ENCODE measurements at regions not wholly inside any gene's neighbourhood (a gene's known extent, or its start where the extent isn't known, plus 50 kb on each side); places are given as distances from the start of the nearest gene placed in this dataset.

DNA sequence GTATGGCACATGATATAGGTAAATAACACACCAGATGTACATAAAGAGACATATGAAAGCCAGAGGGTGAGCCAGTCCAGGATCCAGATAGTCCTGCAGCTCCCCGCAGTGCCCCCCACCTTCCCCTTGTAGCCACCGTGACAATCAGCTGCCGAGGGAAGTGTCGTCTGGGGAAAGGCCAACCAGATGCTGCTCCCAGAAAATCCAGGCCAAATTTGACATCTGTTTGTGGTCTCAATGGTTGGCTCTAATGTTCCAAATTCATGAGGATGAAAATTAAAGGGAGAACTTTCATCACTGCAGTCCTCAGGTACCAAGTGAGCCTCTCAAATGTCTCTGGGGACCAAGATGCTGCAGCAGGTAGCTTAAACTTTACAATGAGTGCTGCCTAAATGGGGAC, 210.3 kb downstream of the PTEN start:
- Histone ChIP-seq H3K27me3 (ENCODE audit: control insufficient read depth, insufficient read depth, low read length) (no peaks in the 10 kb centered on the region), H3K4me3 (ENCODE audit: low read depth, low read length) (no peak overlapping the region), H3K36me3 (ENCODE audit: control insufficient read depth, insufficient read depth, low read length) (no peaks in the 10 kb centered on the region)
- TF ChIP-seq, protein P1, sequence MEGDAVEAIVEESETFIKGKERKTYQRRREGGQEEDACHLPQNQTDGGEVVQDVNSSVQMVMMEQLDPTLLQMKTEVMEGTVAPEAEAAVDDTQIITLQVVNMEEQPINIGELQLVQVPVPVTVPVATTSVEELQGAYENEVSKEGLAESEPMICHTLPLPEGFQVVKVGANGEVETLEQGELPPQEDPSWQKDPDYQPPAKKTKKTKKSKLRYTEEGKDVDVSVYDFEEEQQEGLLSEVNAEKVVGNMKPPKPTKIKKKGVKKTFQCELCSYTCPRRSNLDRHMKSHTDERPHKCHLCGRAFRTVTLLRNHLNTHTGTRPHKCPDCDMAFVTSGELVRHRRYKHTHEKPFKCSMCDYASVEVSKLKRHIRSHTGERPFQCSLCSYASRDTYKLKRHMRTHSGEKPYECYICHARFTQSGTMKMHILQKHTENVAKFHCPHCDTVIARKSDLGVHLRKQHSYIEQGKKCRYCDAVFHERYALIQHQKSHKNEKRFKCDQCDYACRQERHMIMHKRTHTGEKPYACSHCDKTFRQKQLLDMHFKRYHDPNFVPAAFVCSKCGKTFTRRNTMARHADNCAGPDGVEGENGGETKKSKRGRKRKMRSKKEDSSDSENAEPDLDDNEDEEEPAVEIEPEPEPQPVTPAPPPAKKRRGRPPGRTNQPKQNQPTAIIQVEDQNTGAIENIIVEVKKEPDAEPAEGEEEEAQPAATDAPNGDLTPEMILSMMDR (IDR thresholded peaks at IDR 0.05; ENCODE audit: insufficient read depth, low read length, severe bottlenecking), result no peak
- FAIRE-seq (no peak), DNase-seq (ENCODE audit: low read depth) (no peak)

DNA sequence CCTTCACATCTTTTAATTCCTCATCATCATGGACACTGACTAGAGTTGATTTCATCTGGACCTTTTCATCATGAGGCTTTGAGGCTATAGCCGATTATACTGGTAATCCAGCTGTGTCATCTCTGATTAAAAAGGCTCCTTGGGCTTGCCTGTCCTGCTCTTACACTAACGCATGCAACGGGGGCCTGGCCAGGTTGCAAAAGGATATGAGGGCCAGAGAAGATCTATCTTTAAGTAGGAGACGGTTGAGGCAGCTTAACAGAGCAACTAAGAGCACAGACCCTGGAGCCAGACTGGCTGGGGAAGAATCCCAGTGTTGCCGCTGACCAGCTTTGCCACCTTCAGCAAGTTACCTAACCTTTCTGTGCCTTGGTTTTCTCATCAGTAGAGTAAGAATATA, 211.5 kb downstream of the PTEN start:
- DNase-seq (ENCODE audit: low read depth) (no peak), FAIRE-seq (no peak)
- TF ChIP-seq, protein P1 (IDR thresholded peaks at IDR 0.05; ENCODE audit: insufficient read depth, low read length, severe bottlenecking), result no peak
- Histone ChIP-seq H3K4me3 (ENCODE audit: low read depth, low read length) (no peak overlapping the region), H3K36me3 (ENCODE audit: control insufficient read depth, insufficient read depth, low read length) (no peaks in the 10 kb centered on the region), H3K27me3 (ENCODE audit: control insufficient read depth, insufficient read depth, low read length) (no peaks in the 10 kb centered on the region)

DNA sequence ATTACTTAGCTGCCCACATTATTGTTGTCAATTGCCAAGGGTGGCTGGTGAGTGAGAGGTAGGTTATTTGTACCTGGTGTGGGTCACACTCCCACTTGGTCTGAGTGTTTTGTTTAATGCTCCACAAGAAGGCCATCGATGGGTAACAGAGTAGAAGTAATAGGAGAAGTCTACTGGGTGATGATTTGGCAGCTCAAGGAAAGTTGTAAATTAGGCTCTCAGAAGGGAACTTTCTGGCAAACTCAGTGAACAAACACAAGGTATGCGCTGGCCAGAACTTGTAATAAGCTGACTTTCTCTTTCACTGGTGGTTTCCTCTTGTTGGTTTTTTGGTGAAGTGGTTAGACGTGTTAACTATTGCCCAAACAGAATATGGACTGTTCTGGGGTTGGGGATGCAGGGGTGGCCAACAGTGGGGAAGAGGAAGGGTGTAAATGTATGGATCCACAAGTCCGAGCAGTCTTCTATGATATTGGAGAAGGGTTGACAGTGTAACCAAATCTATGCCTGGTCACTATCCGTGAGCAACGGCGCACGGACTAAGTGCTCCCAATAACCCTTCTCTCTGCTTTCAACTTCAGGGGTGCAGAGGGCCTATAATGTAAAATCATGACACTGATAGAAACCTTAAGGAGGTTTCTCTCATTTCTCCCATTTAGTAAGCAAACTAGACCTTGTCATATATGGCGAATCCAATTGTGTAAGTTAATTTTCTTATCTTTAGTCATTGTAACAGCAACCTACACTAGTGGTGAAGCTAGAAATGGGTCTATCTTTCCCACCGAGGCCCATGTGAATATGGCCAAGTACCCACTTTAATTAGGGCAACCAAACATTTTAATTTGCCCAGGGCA, 212.8 kb downstream of the PTEN start:
- TF ChIP-seq, protein P1 (IDR thresholded peaks at IDR 0.05; ENCODE audit: insufficient read depth, low read length, severe bottlenecking), result no peak
- H3K27me3 ChIP-seq (ENCODE audit: control insufficient read depth, insufficient read depth, low read length), result no peaks in the 10 kb centered on the region
- FAIRE-seq (peak; percentile 79), DNase-seq (ENCODE audit: low read depth) (no peak)
- no peak overlapping the region for H3K4me3 ChIP-seq (ENCODE audit: low read depth, low read length)
- H3K36me3 ChIP-seq (ENCODE audit: control insufficient read depth, insufficient read depth, low read length), result no peaks in the 10 kb centered on the region

DNA sequence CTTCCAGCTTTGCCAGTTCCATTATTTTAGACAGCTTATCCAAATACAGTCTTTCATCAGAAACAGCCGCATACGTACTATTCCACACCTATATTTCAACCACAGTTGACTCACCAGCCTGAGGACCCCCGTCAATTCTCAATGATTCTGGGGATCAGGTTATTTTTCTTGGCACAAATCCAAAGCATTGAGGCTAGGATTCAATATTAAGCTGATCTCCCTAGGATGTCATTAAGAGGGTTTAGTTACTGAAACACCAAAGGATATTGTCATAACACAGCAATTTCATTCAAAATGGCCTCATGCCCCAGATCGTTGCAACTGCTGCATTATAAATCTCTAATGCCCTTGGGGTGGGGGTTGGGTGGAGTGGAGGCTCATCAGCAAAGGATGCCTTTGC, 214.6 kb downstream of the PTEN start:
- DNase-seq (ENCODE audit: low read depth), result no peak
- Histone ChIP-seq H3K4me3 (ENCODE audit: low read depth, low read length) (no peak overlapping the region), H3K36me3 (ENCODE audit: control insufficient read depth, insufficient read depth, low read length) (no peaks in the 10 kb centered on the region), H3K27me3 (ENCODE audit: control insufficient read depth, insufficient read depth, low read length) (no peaks in the 10 kb centered on the region)
- TF ChIP-seq, protein P1 (IDR thresholded peaks at IDR 0.05; ENCODE audit: insufficient read depth, low read length, severe bottlenecking), result no peak
- no peak for FAIRE-seq

DNA sequence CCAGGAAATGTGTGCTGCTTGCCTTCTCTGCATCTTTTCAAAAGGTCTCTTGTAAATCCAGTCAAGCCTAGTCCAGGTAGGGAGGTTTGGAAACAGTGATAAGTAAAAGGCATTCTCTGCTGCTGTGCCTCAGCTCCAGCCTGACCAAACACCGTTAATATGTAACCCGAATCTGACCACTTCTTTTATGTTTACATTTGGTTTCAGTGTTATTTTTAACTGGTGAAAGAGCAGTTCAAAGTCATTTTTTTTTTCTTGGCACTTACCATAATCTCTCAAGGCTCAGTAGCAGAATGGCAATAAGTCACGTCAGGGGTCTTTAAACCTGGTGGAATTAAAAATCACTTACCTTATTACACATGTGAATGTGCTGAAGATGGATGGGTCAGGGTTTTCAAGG, 216.8 kb downstream of the PTEN start:
- Histone ChIP-seq H3K36me3 (ENCODE audit: control insufficient read depth, insufficient read depth, low read length) (no peaks in the 10 kb centered on the region), H3K27me3 (ENCODE audit: control insufficient read depth, insufficient read depth, low read length) (no peaks in the 10 kb centered on the region), H3K4me3 (ENCODE audit: low read depth, low read length) (no peak overlapping the region)
- FAIRE-seq (no peak), DNase-seq (ENCODE audit: low read depth) (no peak)
- TF ChIP-seq, protein P1 (IDR thresholded peaks at IDR 0.05; ENCODE audit: insufficient read depth, low read length, severe bottlenecking), result no peak
